GM23338 (cell line): ENCODE measurements at regions not wholly inside any gene's neighbourhood (a gene's known extent, or its start where the extent isn't known, plus 50 kb on each side); places are given as distances from the start of the nearest gene placed in this dataset.

Source experiments
- ATAC-seq: fragments of 200-7000 bp; cut with Tn5 transposase; 3 replicates; pipeline ENCODE4 v1.9.1; 2020
- DNase-seq: peaks from one replicate; pipeline ENCODE4 v3.0.0-alpha.2; 2015; ENCODE audit warnings: low spot score
- H2AFZ ChIP-seq: fragments of 200-600 bp; sonication (generic); 2 replicates; pipeline ENCODE4 v1.8.0; 2016; ENCODE audit warnings: antibody characterized with exemption, mild to moderate bottlenecking, moderate library complexity
- H3F3A ChIP-seq: fragments of 200-600 bp; sonication (generic); replicated peaks from 2 replicates; pipeline ENCODE4 v1.8.0; 2017; ENCODE audit warnings: antibody characterized with exemption, mixed run types, low read depth
- H3K27ac ChIP-seq: fragments of 200-600 bp; sonication (generic); 2 replicates; pipeline ENCODE4 v1.6.1; 2016; ENCODE audit warnings: low read depth
- H3K27me3 ChIP-seq: fragments of 200-600 bp; sonication (generic); 2 replicates; pipeline ENCODE4 v1.8.0; 2016; ENCODE audit warnings: mild to moderate bottlenecking, mixed run types, moderate library complexity; ENCODE audit not compliant: insufficient read depth
- H3K36me3 ChIP-seq: fragments of 200-600 bp; sonication (generic); 2 replicates; pipeline ENCODE4 v1.8.0; 2016; ENCODE audit warnings: mild to moderate bottlenecking; ENCODE audit not compliant: insufficient read depth
- H3K4me1 ChIP-seq: fragments of 200-600 bp; sonication (generic); 2 replicates; pipeline ENCODE4 v1.8.0; 2016; ENCODE audit warnings: mild to moderate bottlenecking, moderate library complexity; ENCODE audit not compliant: insufficient read depth
- H3K4me2 ChIP-seq: fragments of 200-600 bp; sonication (generic); 2 replicates; pipeline ENCODE4 v1.7.1; 2017; ENCODE audit warnings: mixed run types
- H3K4me3 ChIP-seq: fragments of 200-600 bp; sonication (generic); 2 replicates; pipeline ENCODE4 v1.6.1; 2016; ENCODE audit warnings: mixed run types
- H3K79me2 ChIP-seq: fragments of 200-600 bp; sonication (generic); replicated peaks from 2 replicates; pipeline ENCODE4 v1.8.0; 2017; ENCODE audit warnings: mild to moderate bottlenecking; ENCODE audit not compliant: insufficient read depth
- H3K9me2 ChIP-seq: fragments of 200-600 bp; sonication (generic); 2 replicates; pipeline ENCODE4 v1.8.0; 2017; ENCODE audit not compliant: insufficient read depth
- H4K20me1 ChIP-seq: fragments of 200-600 bp; sonication (generic); replicated peaks from 2 replicates; pipeline ENCODE4 v1.8.0; 2017; ENCODE audit warnings: mild to moderate bottlenecking; ENCODE audit not compliant: insufficient read depth
- H3K27ac Mint-ChIP-seq: 2 replicates; pipeline ENCODE4 v1.8.0; 2020; ENCODE audit warnings: inconsistent platforms, mild to moderate bottlenecking, moderate library complexity, mixed read lengths
- H3K27me3 Mint-ChIP-seq: 3 replicates; pipeline ENCODE4 v1.8.0; 2022; ENCODE audit warnings: low read depth, mild to moderate bottlenecking, moderate library complexity, mixed read lengths, inconsistent platforms; ENCODE audit not compliant: insufficient read depth, poor library complexity
- H3K36me3 Mint-ChIP-seq: 3 replicates; pipeline ENCODE4 v1.8.0; 2021; ENCODE audit warnings: low read depth, mild to moderate bottlenecking, inconsistent platforms, moderate library complexity, mixed read lengths
- H3K4me1 Mint-ChIP-seq: 3 replicates; pipeline ENCODE4 v1.8.0; 2020; ENCODE audit warnings: mild to moderate bottlenecking, inconsistent platforms, mixed read lengths
- H3K4me3 Mint-ChIP-seq: 3 replicates; pipeline ENCODE4 v1.8.0; 2021; ENCODE audit warnings: moderate library complexity, mild to moderate bottlenecking, inconsistent platforms, mixed read lengths
- H3K9me3 Mint-ChIP-seq: 3 replicates; pipeline ENCODE4 v1.8.0; 2020; ENCODE audit warnings: moderate library complexity, mild to moderate bottlenecking, inconsistent platforms, mixed read lengths
- CREB1 ChIP-seq: fragments of 250-450 bp; sonication (Bioruptor Pico); IDR thresholded peaks from 2 replicates; pipeline ENCODE4 v1.5.0; 2020; ENCODE audit warnings: low read depth, mild to moderate bottlenecking, moderate library complexity
- EZH2 ChIP-seq: fragments of 200-600 bp; sonication (generic); IDR thresholded peaks from one replicate; pipeline ENCODE4 v1.8.0; 2017; ENCODE audit warnings: antibody characterized with exemption, mild to moderate bottlenecking, low read depth; ENCODE audit not compliant: unreplicated experiment
- EZH2phosphoT487 ChIP-seq: fragments of 200-600 bp; sonication (generic); IDR thresholded peaks from one replicate; pipeline ENCODE4 v1.8.1; 2018; ENCODE audit warnings: antibody characterized with exemption; ENCODE audit not compliant: unreplicated experiment
- JUNB ChIP-seq: IDR thresholded peaks from one replicate; pipeline ENCODE4 v1.6.1; 2016; ENCODE audit warnings: antibody characterized with exemption; ENCODE audit not compliant: unreplicated experiment
- NANOG ChIP-seq: IDR thresholded peaks from 2 replicates; pipeline ENCODE4 v1.6.1; 2016; ENCODE audit warnings: antibody characterized with exemption, borderline replicate concordance
- POLR2AphosphoS5 ChIP-seq: IDR thresholded peaks from 2 replicates; pipeline ENCODE4 v1.6.1; 2016; ENCODE audit warnings: antibody characterized with exemption, low read depth
- STAT1 ChIP-seq: IDR thresholded peaks from one replicate; pipeline ENCODE4 v1.6.1; 2016; ENCODE audit warnings: antibody characterized with exemption; ENCODE audit not compliant: unreplicated experiment
- ZNF114 ChIP-seq: fragments of 250-450 bp; sonication (Bioruptor Pico); IDR thresholded peaks from 2 replicates; pipeline ENCODE4 v1.5.0; 2020; ENCODE audit warnings: mild to moderate bottlenecking, moderate library complexity
- ZNF331 ChIP-seq: fragments of 250-450 bp; sonication (Bioruptor Pico); IDR thresholded peaks from 2 replicates; pipeline ENCODE4 v1.5.0; 2020; ENCODE audit warnings: low read depth, mild to moderate bottlenecking, moderate library complexity
- TF ChIP-seq, protein P1 (sequence below): fragments of 250-450 bp; sonication (Bioruptor Pico); IDR thresholded peaks from 2 replicates; pipeline ENCODE4 v1.5.0; 2020; ENCODE audit warnings: mild to moderate bottlenecking, moderate library complexity
- TF ChIP-seq, protein P2 (sequence below): IDR thresholded peaks from one replicate; pipeline ENCODE4 v1.6.1; 2018; ENCODE audit warnings: antibody characterized with exemption; ENCODE audit not compliant: unreplicated experiment
- TF ChIP-seq, protein P3 (sequence below), 2 experiments: fragments of 200-600 bp in 1 of 2; sonication (generic) in 1 of 2; conservative IDR thresholded peaks; 2 replicates each; pipeline versions ENCODE4 v1.5.1 to v1.6.1; 2016 to 2017; ENCODE audit warnings: antibody characterized with exemption in 2 of 2, low read depth in 2 of 2, mild to moderate bottlenecking in 2 of 2, moderate library complexity in 1 of 2
- TF ChIP-seq, protein P4 (sequence below): IDR thresholded peaks from 2 replicates; pipeline ENCODE4 v1.6.1; 2016; ENCODE audit warnings: antibody characterized with exemption

DNA sequence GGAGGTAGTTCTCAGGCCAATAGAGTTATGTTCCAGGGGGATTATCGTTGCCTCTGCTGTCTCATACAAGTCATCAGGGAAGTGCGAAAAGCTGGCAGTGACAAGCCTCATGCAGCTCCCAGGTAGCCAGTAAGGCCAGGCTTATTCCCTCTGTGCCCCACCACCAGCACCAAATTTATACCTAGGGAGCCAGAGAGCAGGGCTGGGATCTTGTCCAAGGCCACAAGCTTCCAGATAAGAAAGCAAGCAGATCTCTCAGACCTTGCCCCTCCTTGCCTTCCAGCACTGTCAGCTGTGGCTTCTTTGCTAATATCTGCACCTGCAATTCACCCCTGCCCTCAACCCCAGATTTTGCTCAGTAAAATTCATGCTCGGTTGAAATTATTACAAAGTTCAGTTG, 206.3 kb upstream of the FAT3 start:
- TF ChIP-seq, protein P1, sequence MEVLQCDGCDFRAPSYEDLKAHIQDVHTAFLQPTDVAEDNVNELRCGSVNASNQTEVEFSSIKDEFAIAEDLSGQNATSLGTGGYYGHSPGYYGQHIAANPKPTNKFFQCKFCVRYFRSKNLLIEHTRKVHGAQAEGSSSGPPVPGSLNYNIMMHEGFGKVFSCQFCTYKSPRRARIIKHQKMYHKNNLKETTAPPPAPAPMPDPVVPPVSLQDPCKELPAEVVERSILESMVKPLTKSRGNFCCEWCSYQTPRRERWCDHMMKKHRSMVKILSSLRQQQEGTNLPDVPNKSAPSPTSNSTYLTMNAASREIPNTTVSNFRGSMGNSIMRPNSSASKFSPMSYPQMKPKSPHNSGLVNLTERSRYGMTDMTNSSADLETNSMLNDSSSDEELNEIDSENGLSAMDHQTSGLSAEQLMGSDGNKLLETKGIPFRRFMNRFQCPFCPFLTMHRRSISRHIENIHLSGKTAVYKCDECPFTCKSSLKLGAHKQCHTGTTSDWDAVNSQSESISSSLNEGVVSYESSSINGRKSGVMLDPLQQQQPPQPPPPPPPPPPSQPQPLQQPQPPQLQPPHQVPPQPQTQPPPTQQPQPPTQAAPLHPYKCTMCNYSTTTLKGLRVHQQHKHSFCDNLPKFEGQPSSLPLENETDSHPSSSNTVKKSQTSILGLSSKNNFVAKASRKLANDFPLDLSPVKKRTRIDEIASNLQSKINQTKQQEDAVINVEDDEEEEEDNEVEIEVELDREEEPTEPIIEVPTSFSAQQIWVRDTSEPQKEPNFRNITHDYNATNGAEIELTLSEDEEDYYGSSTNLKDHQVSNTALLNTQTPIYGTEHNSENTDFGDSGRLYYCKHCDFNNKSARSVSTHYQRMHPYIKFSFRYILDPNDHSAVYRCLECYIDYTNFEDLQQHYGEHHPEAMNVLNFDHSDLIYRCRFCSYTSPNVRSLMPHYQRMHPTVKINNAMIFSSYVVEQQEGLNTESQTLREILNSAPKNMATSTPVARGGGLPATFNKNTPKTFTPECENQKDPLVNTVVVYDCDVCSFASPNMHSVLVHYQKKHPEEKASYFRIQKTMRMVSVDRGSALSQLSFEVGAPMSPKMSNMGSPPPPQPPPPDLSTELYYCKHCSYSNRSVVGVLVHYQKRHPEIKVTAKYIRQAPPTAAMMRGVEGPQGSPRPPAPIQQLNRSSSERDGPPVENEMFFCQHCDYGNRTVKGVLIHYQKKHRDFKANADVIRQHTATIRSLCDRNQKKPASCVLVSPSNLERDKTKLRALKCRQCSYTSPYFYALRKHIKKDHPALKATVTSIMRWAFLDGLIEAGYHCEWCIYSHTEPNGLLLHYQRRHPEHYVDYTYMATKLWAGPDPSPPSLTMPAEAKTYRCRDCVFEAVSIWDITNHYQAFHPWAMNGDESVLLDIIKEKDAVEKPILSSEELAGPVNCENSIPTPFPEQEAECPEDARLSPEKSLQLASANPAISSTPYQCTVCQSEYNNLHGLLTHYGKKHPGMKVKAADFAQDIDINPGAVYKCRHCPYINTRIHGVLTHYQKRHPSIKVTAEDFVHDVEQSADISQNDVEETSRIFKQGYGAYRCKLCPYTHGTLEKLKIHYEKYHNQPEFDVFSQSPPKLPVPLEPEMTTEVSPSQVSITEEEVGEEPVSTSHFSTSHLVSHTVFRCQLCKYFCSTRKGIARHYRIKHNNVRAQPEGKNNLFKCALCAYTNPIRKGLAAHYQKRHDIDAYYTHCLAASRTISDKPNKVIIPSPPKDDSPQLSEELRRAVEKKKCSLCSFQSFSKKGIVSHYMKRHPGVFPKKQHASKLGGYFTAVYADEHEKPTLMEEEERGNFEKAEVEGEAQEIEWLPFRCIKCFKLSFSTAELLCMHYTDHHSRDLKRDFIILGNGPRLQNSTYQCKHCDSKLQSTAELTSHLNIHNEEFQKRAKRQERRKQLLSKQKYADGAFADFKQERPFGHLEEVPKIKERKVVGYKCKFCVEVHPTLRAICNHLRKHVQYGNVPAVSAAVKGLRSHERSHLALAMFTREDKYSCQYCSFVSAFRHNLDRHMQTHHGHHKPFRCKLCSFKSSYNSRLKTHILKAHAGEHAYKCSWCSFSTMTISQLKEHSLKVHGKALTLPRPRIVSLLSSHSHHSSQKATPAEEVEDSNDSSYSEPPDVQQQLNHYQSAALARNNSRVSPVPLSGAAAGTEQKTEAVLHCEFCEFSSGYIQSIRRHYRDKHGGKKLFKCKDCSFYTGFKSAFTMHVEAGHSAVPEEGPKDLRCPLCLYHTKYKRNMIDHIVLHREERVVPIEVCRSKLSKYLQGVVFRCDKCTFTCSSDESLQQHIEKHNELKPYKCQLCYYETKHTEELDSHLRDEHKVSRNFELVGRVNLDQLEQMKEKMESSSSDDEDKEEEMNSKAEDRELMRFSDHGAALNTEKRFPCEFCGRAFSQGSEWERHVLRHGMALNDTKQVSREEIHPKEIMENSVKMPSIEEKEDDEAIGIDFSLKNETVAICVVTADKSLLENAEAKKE (CRISPR knock-in tag): no peak
- TF ChIP-seq EZH2phosphoT487: no peak
- TF ChIP-seq STAT1: no peak
- TF ChIP-seq, protein P2, sequence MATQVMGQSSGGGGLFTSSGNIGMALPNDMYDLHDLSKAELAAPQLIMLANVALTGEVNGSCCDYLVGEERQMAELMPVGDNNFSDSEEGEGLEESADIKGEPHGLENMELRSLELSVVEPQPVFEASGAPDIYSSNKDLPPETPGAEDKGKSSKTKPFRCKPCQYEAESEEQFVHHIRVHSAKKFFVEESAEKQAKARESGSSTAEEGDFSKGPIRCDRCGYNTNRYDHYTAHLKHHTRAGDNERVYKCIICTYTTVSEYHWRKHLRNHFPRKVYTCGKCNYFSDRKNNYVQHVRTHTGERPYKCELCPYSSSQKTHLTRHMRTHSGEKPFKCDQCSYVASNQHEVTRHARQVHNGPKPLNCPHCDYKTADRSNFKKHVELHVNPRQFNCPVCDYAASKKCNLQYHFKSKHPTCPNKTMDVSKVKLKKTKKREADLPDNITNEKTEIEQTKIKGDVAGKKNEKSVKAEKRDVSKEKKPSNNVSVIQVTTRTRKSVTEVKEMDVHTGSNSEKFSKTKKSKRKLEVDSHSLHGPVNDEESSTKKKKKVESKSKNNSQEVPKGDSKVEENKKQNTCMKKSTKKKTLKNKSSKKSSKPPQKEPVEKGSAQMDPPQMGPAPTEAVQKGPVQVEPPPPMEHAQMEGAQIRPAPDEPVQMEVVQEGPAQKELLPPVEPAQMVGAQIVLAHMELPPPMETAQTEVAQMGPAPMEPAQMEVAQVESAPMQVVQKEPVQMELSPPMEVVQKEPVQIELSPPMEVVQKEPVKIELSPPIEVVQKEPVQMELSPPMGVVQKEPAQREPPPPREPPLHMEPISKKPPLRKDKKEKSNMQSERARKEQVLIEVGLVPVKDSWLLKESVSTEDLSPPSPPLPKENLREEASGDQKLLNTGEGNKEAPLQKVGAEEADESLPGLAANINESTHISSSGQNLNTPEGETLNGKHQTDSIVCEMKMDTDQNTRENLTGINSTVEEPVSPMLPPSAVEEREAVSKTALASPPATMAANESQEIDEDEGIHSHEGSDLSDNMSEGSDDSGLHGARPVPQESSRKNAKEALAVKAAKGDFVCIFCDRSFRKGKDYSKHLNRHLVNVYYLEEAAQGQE: no peak
- TF ChIP-seq NANOG: no peak
- no peak for TF ChIP-seq ZNF331
- TF ChIP-seq JUNB: no peak
- TF ChIP-seq POLR2AphosphoS5: no peak
- TF ChIP-seq, protein P3, sequence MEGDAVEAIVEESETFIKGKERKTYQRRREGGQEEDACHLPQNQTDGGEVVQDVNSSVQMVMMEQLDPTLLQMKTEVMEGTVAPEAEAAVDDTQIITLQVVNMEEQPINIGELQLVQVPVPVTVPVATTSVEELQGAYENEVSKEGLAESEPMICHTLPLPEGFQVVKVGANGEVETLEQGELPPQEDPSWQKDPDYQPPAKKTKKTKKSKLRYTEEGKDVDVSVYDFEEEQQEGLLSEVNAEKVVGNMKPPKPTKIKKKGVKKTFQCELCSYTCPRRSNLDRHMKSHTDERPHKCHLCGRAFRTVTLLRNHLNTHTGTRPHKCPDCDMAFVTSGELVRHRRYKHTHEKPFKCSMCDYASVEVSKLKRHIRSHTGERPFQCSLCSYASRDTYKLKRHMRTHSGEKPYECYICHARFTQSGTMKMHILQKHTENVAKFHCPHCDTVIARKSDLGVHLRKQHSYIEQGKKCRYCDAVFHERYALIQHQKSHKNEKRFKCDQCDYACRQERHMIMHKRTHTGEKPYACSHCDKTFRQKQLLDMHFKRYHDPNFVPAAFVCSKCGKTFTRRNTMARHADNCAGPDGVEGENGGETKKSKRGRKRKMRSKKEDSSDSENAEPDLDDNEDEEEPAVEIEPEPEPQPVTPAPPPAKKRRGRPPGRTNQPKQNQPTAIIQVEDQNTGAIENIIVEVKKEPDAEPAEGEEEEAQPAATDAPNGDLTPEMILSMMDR (conservative IDR thresholded peaks at IDR 0.05; ENCODE audit: low read depth in 2 of 2): no peak
- TF ChIP-seq, protein P4, sequence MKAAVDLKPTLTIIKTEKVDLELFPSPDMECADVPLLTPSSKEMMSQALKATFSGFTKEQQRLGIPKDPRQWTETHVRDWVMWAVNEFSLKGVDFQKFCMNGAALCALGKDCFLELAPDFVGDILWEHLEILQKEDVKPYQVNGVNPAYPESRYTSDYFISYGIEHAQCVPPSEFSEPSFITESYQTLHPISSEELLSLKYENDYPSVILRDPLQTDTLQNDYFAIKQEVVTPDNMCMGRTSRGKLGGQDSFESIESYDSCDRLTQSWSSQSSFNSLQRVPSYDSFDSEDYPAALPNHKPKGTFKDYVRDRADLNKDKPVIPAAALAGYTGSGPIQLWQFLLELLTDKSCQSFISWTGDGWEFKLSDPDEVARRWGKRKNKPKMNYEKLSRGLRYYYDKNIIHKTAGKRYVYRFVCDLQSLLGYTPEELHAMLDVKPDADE: no peak
- TF ChIP-seq ZNF114: no peak
- no peak for TF ChIP-seq CREB1 (CRISPR knock-in tag)
- no peak for TF ChIP-seq EZH2
- H3F3A ChIP-seq: no peaks in the 10 kb centered on the region
- ATAC-seq (no peak), DNase-seq (no peak)
- Mint-ChIP-seq H3K27me3 (peaks cover 2% of the 10 kb centered on the region), H3K4me3 (no peak overlapping the region), H3K36me3 (peaks cover 22% of the 10 kb centered on the region; the same call in 1 of the 3 replicates), H3K4me1 (no peaks in the 10 kb centered on the region), H3K9me3 (peaks cover 35% of the 10 kb centered on the region), H3K27ac (no peak overlapping the region)
- no peaks in the 10 kb centered on the region for H3K36me3 ChIP-seq
- no peaks in the 10 kb centered on the region for H3K79me2 ChIP-seq
- no peaks in the 10 kb centered on the region for H4K20me1 ChIP-seq
- peaks cover 3% of the 10 kb centered on the region; the same call in 1 of the 2 replicates for H3K9me2 ChIP-seq
- no peaks in the 10 kb centered on the region for H3K4me1 ChIP-seq
- 0 out of 2 replicates have a peak overlapping the region, but pooled peaks have one; percentile 32 for H2AFZ ChIP-seq
- no peak overlapping the region for H3K27ac ChIP-seq
- H3K4me3 ChIP-seq: no peak overlapping the region
- H3K27me3 ChIP-seq: no peaks in the 10 kb centered on the region
- H3K4me2 ChIP-seq: no peak overlapping the region
